Caki2 (cell line): ENCODE measurements at regions not wholly inside any gene's neighbourhood (a gene's known extent, or its start where the extent isn't known, plus 50 kb on each side); places are given as distances from the start of the nearest gene placed in this dataset.

Experiments used
- DNase-seq: peaks from one replicate; pipeline ENCODE4 v3.0.0-alpha.2; 2015; ENCODE audit warnings: low read depth
- in situ Hi-C: cut with HindIII; loops from 2 replicates; pipeline ENCODE4 v1.10.0; 2016; ENCODE audit warnings: low sequenced_read_pairs, low pct_unique_long_range_greater_than_20kb, mixed read lengths

- DNase-seq = no peak
- in situ Hi-C loops = no loop called here
Observed at GRCh38 chr2:15713475-15713874, 121.8 kb downstream of the DDX1 start.

- in situ Hi-C loops = no loop called here
- no peak for DNase-seq
Observed at GRCh38 chr2:15714002-15714401, 122.3 kb downstream of the DDX1 start.

GRCh38 chr2:15714609-15715008 is 122.9 kb downstream of the DDX1 start:
- in situ Hi-C loops = no loop called here
- peak; percentile 60 for DNase-seq

GRCh38 chr2:15715596-15715995 is 123.9 kb downstream of the DDX1 start:
- in situ Hi-C loops = no loop called here
- DNase-seq = no peak

GRCh38 chr2:15718103-15718943 is 126.7 kb downstream of the DDX1 start:
- in situ Hi-C loops = no loop called here

GRCh38 chr2:15718944-15719323 is 127.3 kb downstream of the DDX1 start:
- DNase-seq = no peak
- in situ Hi-C loops = no loop called here

More at GRCh38 chr2:15718103-15718943, 126.7 kb downstream of the DDX1 start:
- no peak for DNase-seq

- no peak for DNase-seq
- in situ Hi-C loops = no loop called here
Observed at GRCh38 chr2:15719566-15720313, 128.1 kb downstream of the DDX1 start.

- in situ Hi-C loops = no loop called here
- no peak for DNase-seq
Observed at GRCh38 chr2:15720561-15721307, 129.1 kb downstream of the DDX1 start.

- DNase-seq = no peak
- in situ Hi-C loops = no loop called here
Observed at GRCh38 chr2:15721411-15722067, 129.9 kb downstream of the DDX1 start.

GRCh38 chr2:15722980-15723379 is 131.3 kb downstream of the DDX1 start:
- no peak for DNase-seq
- in situ Hi-C loops = no loop called here

- in situ Hi-C loops = no loop called here
- no peak for DNase-seq
Observed at GRCh38 chr2:15724235-15724634, 132.6 kb downstream of the DDX1 start.

- in situ Hi-C loops = no loop called here
- no peak for DNase-seq
Observed at GRCh38 chr2:15725101-15725781, 133.6 kb downstream of the DDX1 start.

- in situ Hi-C loops = no loop called here
- no peak for DNase-seq
Observed at GRCh38 chr2:15725782-15726112, 134.1 kb downstream of the DDX1 start.

GRCh38 chr2:15726321-15727057 is 134.8 kb downstream of the DDX1 start:
- no peak for DNase-seq
- in situ Hi-C loops = no loop called here

GRCh38 chr2:15727396-15728244 is 136.0 kb downstream of the DDX1 start:
- in situ Hi-C loops = no loop called here
- no peak for DNase-seq

GRCh38 chr2:15728245-15728938 is 136.7 kb downstream of the DDX1 start:
- in situ Hi-C loops = no loop called here
- DNase-seq = no peak
